Activated naive CD8-positive, alpha-beta T cell (primary cell): ENCODE measurements at regions not wholly inside any gene's neighbourhood (a gene's known extent, or its start where the extent isn't known, plus 50 kb on each side); places are given as distances from the start of the nearest gene placed in this dataset.
"Not testable (repeated sequence)": the region's sequence is repeated elsewhere in the genome, so short reads cannot be mapped to it uniquely, and the experiment has no call there.

Experiments used
- H3K27ac Mint-ChIP-seq: one replicate; pipeline ENCODE4 v1.8.0; 2021; ENCODE audit warnings: mixed read lengths
- H3K27me3 Mint-ChIP-seq: one replicate; pipeline ENCODE4 v1.8.0; 2021; ENCODE audit warnings: mixed read lengths
- H3K36me3 Mint-ChIP-seq: one replicate; pipeline ENCODE4 v1.8.0; 2021; ENCODE audit warnings: mixed read lengths
- H3K4me1 Mint-ChIP-seq: one replicate; pipeline ENCODE4 v1.8.0; 2021; ENCODE audit warnings: low read depth, mixed read lengths
- H3K4me3 Mint-ChIP-seq: one replicate; pipeline ENCODE4 v1.8.0; 2021; ENCODE audit warnings: mild to moderate bottlenecking, mixed read lengths
- H3K9me3 Mint-ChIP-seq: one replicate; pipeline ENCODE4 v1.8.0; 2021; ENCODE audit warnings: low read depth, mixed read lengths

DNA sequence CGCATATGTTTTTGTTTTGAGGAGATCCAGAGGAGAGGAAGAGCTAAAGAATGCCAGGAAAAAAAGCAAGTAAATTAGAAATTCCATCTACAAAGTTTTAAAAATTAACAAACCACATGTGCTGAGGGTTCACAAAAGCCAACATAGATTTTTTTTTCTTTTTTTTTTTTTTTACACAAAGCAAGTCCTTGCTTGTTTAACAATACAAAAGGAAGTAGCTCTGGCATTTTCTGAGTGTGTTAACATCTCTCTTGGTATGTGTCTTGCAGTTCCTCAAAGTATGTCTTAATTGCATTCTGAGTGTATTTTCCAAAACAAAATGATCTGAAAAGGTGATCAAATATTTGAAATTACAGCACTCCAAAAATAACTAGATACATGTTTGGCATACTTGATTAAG is 1682.7 kb upstream of the AGA start:
- H3K36me3 Mint-ChIP-seq = no peaks in the 10 kb centered on the region
- no peak overlapping the region for H3K27ac Mint-ChIP-seq
- no peaks in the 10 kb centered on the region for H3K27me3 Mint-ChIP-seq
- H3K4me1 Mint-ChIP-seq = no peaks in the 10 kb centered on the region
- no peak overlapping the region for H3K4me3 Mint-ChIP-seq
- H3K9me3 Mint-ChIP-seq = peaks cover 9% of the 10 kb centered on the region

DNA sequence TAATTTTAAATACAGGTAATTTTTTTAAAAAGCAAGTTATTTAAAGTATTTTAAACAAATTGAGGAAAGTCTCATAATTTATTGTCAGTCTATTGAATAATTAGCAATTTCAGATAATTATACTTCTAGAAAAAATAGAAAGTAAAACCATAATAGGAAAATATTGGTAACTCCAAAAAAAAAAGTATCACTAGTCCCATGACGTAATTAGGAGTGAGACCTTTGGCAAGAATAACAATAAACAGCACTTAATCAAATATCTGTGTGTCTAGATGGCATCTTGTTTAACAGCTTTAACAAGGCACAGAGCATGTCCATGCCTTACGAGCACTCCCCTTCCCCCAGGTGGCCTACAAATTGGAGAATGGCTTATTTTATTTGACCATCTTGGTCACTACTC is 1683.6 kb upstream of the AGA start:
- H3K27me3 Mint-ChIP-seq = no peaks in the 10 kb centered on the region
- H3K36me3 Mint-ChIP-seq = no peaks in the 10 kb centered on the region
- H3K27ac Mint-ChIP-seq = no peak overlapping the region
- H3K4me3 Mint-ChIP-seq = no peak overlapping the region
- H3K4me1 Mint-ChIP-seq = no peaks in the 10 kb centered on the region
- H3K9me3 Mint-ChIP-seq = peaks cover 9% of the 10 kb centered on the region

GRCh38 chr4:179128299-179128698 is 1686.1 kb upstream of the AGA start:
- no peak overlapping the region for H3K4me3 Mint-ChIP-seq
- H3K4me1 Mint-ChIP-seq = no peaks in the 10 kb centered on the region
- no peak overlapping the region for H3K27ac Mint-ChIP-seq
- peaks cover 3% of the 10 kb centered on the region for H3K9me3 Mint-ChIP-seq
- H3K36me3 Mint-ChIP-seq = no peaks in the 10 kb centered on the region
- no peaks in the 10 kb centered on the region for H3K27me3 Mint-ChIP-seq

- Mint-ChIP-seq H3K4me3 (no peak overlapping the region), H3K27ac (no peak overlapping the region), H3K4me1 (no peaks in the 10 kb centered on the region), H3K36me3 (no peaks in the 10 kb centered on the region), H3K27me3 (no peaks in the 10 kb centered on the region), H3K9me3 (peaks cover 3% of the 10 kb centered on the region)
These were observed 1688.0 kb upstream of the AGA start for GRCh38 chr4:179130122-179130714.

DNA sequence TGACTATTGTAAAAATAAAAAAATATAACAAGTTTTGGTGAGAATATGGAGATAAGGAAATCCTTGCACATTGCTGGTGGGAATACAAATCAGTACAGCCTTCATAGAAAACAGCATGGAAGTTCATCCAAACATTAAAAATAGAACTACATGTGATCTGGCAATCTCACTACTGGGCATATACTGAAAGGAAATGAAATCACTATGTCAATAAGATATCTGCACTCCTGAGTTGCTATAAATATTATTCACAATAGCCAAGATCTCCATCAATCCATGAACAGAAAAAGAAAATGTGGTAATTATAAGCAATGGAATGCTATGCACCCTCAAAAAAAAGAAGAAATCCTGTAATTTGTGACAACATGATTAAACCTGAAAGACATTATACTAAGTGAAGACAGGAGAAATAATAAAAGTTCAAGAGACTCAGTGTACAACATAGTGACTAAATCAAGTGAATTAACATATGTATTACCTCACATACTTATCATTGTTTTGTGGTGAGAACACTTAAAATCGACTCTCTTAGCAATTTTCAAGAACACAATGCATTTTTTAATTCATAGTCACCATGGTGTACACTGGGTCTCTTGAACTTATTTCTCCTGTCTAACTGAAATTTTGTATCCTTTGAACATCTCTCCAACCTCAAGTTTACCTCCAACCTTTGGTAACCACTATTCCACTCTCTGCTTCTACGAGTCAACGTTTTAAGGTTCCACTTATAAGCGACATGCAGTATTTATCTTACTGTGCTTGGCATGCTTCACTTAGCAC is 1703.7 kb upstream of the AGA start:
- Mint-ChIP-seq H3K4me1 (no peaks in the 10 kb centered on the region), H3K27me3 (no peaks in the 10 kb centered on the region), H3K9me3 (peaks cover 3% of the 10 kb centered on the region), H3K4me3 (no peak overlapping the region), H3K27ac (no peak overlapping the region), H3K36me3 (no peaks in the 10 kb centered on the region)

DNA sequence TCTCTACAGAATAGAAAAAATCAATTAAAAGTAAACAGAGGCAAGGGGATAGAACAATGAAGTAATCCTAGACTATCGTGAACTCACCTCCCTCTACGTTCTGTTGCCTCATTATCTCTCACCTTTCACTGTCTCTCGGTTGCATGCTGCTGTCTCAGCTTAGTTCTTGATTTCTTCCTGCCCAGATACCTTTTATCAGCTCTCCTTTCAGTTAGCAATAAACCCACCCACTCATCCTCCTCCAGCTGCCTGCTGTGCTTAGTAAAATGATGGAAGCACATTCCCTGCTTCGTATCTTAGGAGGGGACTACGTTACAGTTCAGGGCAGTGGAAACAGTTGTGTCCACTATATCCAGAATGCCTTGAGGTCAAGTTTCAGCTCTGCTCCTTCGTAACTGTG is 1709.5 kb upstream of the AGA start:
- H3K9me3 Mint-ChIP-seq = peaks cover 15% of the 10 kb centered on the region

DNA sequence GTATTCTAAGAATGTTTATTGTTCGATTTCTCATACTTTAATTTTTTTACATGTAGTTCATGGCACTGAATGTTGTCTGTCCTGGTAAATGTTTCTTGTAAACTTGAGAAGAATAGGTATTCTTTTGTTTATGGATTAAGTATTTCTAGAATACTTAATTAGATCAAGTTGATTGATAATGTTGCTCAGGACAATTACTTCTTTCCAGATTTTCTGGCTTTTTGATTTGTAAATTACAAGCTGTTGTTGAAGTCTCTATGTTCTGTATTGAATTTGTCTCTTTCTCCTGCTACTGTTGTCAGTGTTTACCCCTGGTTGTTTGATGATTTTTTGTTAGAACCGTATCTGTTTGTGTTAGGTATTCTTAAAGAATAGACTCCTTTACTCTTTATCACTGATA is 1720.9 kb upstream of the AGA start:
- Mint-ChIP-seq H3K27me3 (no peaks in the 10 kb centered on the region), H3K27ac (no peak overlapping the region), H3K36me3 (no peaks in the 10 kb centered on the region), H3K4me3 (no peak overlapping the region), H3K4me1 (no peaks in the 10 kb centered on the region), H3K9me3 (peaks cover 12% of the 10 kb centered on the region)

More for the DNA sequence above, 1709.5 kb upstream of the AGA start:
- Mint-ChIP-seq H3K27ac (no peak overlapping the region), H3K4me3 (no peak overlapping the region), H3K27me3 (no peaks in the 10 kb centered on the region), H3K36me3 (no peaks in the 10 kb centered on the region), H3K4me1 (no peaks in the 10 kb centered on the region)

DNA sequence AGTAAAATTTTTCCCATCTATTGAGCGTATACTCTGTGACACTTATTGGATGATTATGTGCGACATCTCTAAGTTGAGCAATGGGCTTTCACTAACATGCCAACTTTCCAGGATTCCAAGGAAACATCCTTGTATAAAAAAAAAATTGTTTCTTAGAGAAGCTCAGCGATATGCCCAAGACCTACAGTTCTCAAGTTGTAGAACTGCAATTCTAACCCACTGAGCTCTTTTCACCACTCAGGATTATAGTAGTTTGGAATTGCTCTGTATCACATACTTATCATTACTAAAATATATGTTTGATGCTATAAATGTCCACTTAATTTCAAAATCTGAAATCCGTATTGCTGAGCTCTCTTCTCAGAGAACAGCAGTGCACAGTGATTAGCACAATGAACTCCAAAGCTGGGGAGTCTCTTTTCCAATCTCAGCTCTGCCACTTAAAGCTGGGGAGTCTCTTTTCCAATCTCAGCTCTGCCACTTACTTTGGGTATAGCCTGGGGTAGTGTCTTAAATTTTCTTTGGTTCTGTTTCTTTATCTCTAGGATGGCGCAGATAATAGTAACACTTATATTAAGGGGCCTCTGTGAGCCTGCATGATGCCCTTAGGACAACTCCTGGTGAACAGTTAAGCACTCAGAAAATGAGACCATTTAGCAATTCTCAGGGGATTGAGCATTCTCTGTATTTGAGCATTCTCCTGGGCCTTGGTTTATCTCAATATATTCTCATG is 1722.2 kb upstream of the AGA start:
- H3K9me3 Mint-ChIP-seq = peaks cover 12% of the 10 kb centered on the region
- no peak overlapping the region for H3K27ac Mint-ChIP-seq
- H3K4me3 Mint-ChIP-seq = no peak overlapping the region
- H3K4me1 Mint-ChIP-seq = no peaks in the 10 kb centered on the region
- no peaks in the 10 kb centered on the region for H3K36me3 Mint-ChIP-seq
- H3K27me3 Mint-ChIP-seq = no peaks in the 10 kb centered on the region

DNA sequence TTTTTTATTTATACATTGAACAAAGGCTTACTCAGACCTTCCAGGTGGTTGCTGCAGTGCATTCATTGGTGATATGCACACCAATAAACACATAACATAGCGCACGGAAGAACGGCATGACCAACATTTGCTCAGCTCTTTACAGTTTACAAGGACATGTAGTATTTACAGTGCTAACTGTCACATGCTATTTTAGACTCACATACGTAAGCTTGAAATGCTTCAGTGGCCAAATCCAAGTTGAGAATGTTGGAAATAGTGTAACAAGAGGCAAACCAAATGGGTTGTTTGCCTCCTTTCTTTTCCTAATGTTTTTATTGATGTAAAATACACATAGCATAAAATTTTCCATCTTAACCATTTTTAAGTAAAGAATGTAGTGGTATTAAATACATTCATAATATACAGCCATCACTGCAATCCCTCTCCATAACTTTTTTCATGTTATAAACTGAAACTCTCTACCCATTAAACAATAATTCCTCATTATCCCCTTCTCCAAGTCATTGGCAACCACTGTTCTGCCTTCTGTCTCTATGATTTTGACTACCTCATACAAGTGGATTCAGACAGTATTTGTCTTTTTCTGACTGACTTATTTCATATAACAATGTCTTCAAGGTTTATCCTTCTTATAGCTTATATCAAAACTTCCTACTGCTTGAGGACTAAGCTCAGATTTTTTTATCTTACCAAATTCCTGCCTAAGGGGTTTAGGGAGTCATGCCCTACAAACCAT is 1722.9 kb upstream of the AGA start:
- Mint-ChIP-seq H3K27ac (no peak overlapping the region), H3K4me3 (no peak overlapping the region), H3K4me1 (no peaks in the 10 kb centered on the region), H3K9me3 (peaks cover 12% of the 10 kb centered on the region), H3K27me3 (no peaks in the 10 kb centered on the region), H3K36me3 (no peaks in the 10 kb centered on the region)

GRCh38 chr4:179165862-179166261 is 1723.6 kb upstream of the AGA start:
- Mint-ChIP-seq H3K4me3 (no peak overlapping the region), H3K27me3 (no peaks in the 10 kb centered on the region), H3K4me1 (no peaks in the 10 kb centered on the region), H3K9me3 (peaks cover 11% of the 10 kb centered on the region), H3K27ac (no peak overlapping the region), H3K36me3 (no peaks in the 10 kb centered on the region)

DNA sequence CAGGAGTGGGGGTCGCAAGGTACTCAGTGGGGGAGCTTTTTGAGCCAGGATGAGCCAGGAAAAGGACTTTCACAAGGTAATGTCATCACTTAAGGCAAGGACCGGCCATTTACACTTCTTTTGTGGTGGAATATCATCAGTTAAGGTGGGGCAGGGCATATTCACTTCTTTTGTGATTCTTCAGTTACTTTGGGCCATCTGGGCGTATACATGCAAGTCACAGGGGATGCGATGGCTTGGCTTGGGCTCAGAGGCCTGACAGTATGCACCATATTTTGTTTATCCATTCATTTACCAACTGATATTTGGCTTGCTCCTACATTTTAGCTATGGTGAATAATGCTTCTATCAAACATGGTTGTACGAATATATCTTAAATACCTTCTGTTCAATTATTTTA is 1728.1 kb upstream of the AGA start:
- H3K27me3 Mint-ChIP-seq, H3K36me3 Mint-ChIP-seq, H3K9me3 Mint-ChIP-seq, H3K4me1 Mint-ChIP-seq, H3K4me3 Mint-ChIP-seq, H3K27ac Mint-ChIP-seq: not testable (repeated sequence)

DNA sequence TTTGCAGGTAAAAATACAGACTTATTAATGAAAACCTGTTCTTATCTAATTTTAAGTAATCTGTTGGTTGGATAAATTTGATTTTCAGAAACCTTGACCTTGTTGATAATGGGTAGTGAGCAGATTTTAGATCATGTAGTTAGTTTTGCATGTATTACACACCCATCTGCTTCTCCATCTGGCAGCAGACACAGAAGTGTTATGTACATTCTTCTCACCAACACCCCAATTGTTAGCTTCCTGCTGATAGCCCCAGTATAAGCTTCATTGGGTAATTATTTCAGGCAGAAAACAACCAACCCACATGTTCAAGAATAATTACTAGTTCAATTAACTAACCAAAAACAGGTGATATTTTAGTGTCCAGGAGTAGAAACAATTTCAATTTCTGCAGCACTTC is 1740.5 kb upstream of the AGA start:
- H3K27me3 Mint-ChIP-seq = no peaks in the 10 kb centered on the region
- H3K27ac Mint-ChIP-seq = no peak overlapping the region

GRCh38 chr4:179195887-179196286 is 1753.7 kb upstream of the AGA start:
- peaks cover 5% of the 10 kb centered on the region for H3K9me3 Mint-ChIP-seq
- no peaks in the 10 kb centered on the region for H3K36me3 Mint-ChIP-seq
- H3K27me3 Mint-ChIP-seq = no peaks in the 10 kb centered on the region
- no peak overlapping the region for H3K4me3 Mint-ChIP-seq
- no peaks in the 10 kb centered on the region for H3K4me1 Mint-ChIP-seq
- H3K27ac Mint-ChIP-seq = no peak overlapping the region

More for the DNA sequence above, 1740.5 kb upstream of the AGA start:
- Mint-ChIP-seq H3K4me3 (no peak overlapping the region), H3K36me3 (no peaks in the 10 kb centered on the region), H3K4me1 (no peaks in the 10 kb centered on the region), H3K9me3 (peaks cover 9% of the 10 kb centered on the region)

- Mint-ChIP-seq H3K27me3 (no peaks in the 10 kb centered on the region), H3K9me3 (peaks cover 3% of the 10 kb centered on the region), H3K4me1 (no peaks in the 10 kb centered on the region), H3K4me3 (no peak overlapping the region), H3K27ac (no peak overlapping the region), H3K36me3 (no peaks in the 10 kb centered on the region)
These were observed 1754.3 kb upstream of the AGA start for GRCh38 chr4:179196511-179196910.

- H3K4me3 Mint-ChIP-seq = no peak overlapping the region
- no peaks in the 10 kb centered on the region for H3K27me3 Mint-ChIP-seq
- no peak overlapping the region for H3K27ac Mint-ChIP-seq
- H3K36me3 Mint-ChIP-seq = no peaks in the 10 kb centered on the region
- H3K9me3 Mint-ChIP-seq = no peaks in the 10 kb centered on the region
- H3K4me1 Mint-ChIP-seq = no peaks in the 10 kb centered on the region
These were observed 1758.4 kb upstream of the AGA start for GRCh38 chr4:179200681-179201080.
